Endothelial cell of umbilical vein (primary cell): ENCODE measurements at regions not wholly inside any gene's neighbourhood (a gene's known extent, or its start where the extent isn't known, plus 50 kb on each side); places are given as distances from the start of the nearest gene placed in this dataset.

Experiments used
- MYC ChIP-seq: IDR thresholded peaks from one replicate; pipeline ENCODE4 v1.6.1; 2011; ENCODE audit warnings: mild to moderate bottlenecking, low read depth, low read length
- POLR2A ChIP-seq: IDR thresholded peaks from 2 replicates; pipeline ENCODE4 v1.6.1; 2012; ENCODE audit warnings: low read depth, mild to moderate bottlenecking, control low read depth, low read length
- POLR2AphosphoS5 ChIP-seq: IDR thresholded peaks from 2 replicates; pipeline ENCODE4 v1.6.1; 2012; ENCODE audit warnings: low read depth, mild to moderate bottlenecking, control low read depth, low read length, moderate library complexity; ENCODE audit not compliant: insufficient read depth
- TF ChIP-seq, protein P1 (sequence below), 2 donors: IDR thresholded peaks; 1 replicate in 1 of 2; 2 replicates in 1 of 2; pipeline ENCODE4 v1.5.1; 2011; ENCODE audit warnings: low read length in 2 of 2, mild to moderate bottlenecking in 2 of 2, moderate library complexity in 2 of 2, control low read depth in 1 of 2, inconsistent platforms in 1 of 2, low read depth in 1 of 2; ENCODE audit not compliant: insufficient read depth in 1 of 2; ENCODE audit errors: extremely low read depth in 1 of 2

DNA sequence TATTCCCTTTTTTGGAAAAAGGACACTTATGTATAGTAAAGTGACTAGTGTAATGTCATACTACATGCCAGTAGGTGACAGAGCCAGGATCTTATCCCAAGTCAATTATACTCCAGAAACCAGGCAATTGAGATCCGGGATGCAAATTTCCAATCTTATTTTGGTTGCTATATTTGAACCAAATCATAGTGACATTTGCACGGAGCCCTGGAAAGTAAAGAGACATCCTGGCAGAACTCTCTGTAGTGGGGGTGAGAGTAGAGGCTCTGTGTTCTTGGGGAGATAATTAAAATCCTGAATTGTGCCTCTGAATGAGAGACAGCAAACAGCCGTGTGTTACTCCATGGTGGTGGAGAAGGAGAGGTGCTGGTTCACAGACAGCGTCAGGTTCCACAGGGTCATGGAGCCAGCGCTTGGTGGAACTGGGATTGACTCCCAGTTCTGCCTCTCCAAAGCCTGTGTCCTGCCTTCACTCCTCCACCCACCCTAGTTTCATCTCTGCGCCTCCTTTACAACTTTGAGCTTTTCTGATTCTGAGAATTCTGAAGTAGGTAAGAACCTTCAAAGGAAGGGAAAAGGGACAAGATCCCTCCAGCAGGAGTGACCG, 432.3 kb downstream of the PTPRU start:
- TF ChIP-seq MYC (no peak), POLR2A (no peak), POLR2AphosphoS5 (no peak)
- TF ChIP-seq, protein P1, sequence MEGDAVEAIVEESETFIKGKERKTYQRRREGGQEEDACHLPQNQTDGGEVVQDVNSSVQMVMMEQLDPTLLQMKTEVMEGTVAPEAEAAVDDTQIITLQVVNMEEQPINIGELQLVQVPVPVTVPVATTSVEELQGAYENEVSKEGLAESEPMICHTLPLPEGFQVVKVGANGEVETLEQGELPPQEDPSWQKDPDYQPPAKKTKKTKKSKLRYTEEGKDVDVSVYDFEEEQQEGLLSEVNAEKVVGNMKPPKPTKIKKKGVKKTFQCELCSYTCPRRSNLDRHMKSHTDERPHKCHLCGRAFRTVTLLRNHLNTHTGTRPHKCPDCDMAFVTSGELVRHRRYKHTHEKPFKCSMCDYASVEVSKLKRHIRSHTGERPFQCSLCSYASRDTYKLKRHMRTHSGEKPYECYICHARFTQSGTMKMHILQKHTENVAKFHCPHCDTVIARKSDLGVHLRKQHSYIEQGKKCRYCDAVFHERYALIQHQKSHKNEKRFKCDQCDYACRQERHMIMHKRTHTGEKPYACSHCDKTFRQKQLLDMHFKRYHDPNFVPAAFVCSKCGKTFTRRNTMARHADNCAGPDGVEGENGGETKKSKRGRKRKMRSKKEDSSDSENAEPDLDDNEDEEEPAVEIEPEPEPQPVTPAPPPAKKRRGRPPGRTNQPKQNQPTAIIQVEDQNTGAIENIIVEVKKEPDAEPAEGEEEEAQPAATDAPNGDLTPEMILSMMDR (IDR thresholded peaks at IDR 0.05; ENCODE audit: extremely low read depth in 1 of 2, insufficient read depth in 1 of 2, low read depth in 1 of 2, low read length in 2 of 2) = no peak
